MCF 10A (cell line): ENCODE measurements at regions not wholly inside any gene's neighbourhood (a gene's known extent, or its start where the extent isn't known, plus 50 kb on each side); places are given as distances from the start of the nearest gene placed in this dataset.
A peak's percentile ranks its signal among the peaks of the same experiment; 100 is the strongest.

Experiments
- BruUV-seq: library from RNA; stranded (reverse); fragments of 400-500 nt; replicated peaks from 2 replicates; lab custom pipeline; 2021; lab: Mats Ljungman, UMichigan
- CTCF ChIA-PET: fragments of 300-600 bp; sonication (Branson Sonifier 250); formaldehyde crosslinking; extraction: SDS; loops from one replicate; lab custom pipeline; 2021; ENCODE audit warnings: antibody characterized with exemption, inconsistent platforms; lab: Yijun Ruan, JAX
- POLR2A ChIA-PET: fragments of 300-600, 350-650 bp; sonication (Branson Sonifier 250); formaldehyde crosslinking; extraction: SDS; loops from one replicate; lab custom pipeline; 2020; ENCODE audit warnings: antibody characterized with exemption, inconsistent platforms; lab: Yijun Ruan, JAX
- DNase-seq: peaks from one replicate; pipeline ENCODE4 v3.0.0-alpha.2; 2018; ENCODE audit not compliant: unreplicated experiment
- H3K27ac Mint-ChIP-seq: one replicate; pipeline ENCODE4 v1.8.0; 2022; ENCODE audit warnings: mild to moderate bottlenecking, low read depth, mixed read lengths; ENCODE audit not compliant: unreplicated experiment
- H3K27me3 Mint-ChIP-seq: one replicate; pipeline ENCODE4 v1.8.0; 2022; ENCODE audit warnings: mixed read lengths; ENCODE audit not compliant: insufficient read depth, unreplicated experiment
- H3K36me3 Mint-ChIP-seq: one replicate; pipeline ENCODE4 v1.8.0; 2022; ENCODE audit warnings: mild to moderate bottlenecking, moderate library complexity, mixed read lengths; ENCODE audit not compliant: insufficient read depth, unreplicated experiment
- H3K4me1 Mint-ChIP-seq: one replicate; pipeline ENCODE4 v1.8.0; 2022; ENCODE audit warnings: mixed read lengths; ENCODE audit not compliant: insufficient read depth, unreplicated experiment
- H3K4me3 Mint-ChIP-seq: one replicate; pipeline ENCODE4 v1.8.0; 2022; ENCODE audit warnings: mild to moderate bottlenecking, moderate library complexity, mixed read lengths; ENCODE audit not compliant: unreplicated experiment
- H3K9me3 Mint-ChIP-seq: one replicate; pipeline ENCODE4 v1.8.0; 2022; ENCODE audit warnings: mixed read lengths; ENCODE audit not compliant: unreplicated experiment
- intact Hi-C: fragments of 100-400 bp; cut with micrococcal nuclease; formaldehyde crosslinking; loops from 2 replicates; pipeline ENCODE4 v1.14.1; 2022
- TF ChIP-seq, protein P1 (sequence below): fragments of 200-600 bp; IDR thresholded peaks from one replicate; pipeline ENCODE4 v1.8.0; 2022; ENCODE audit warnings: antibody characterized with exemption, mild to moderate bottlenecking; ENCODE audit not compliant: unreplicated experiment

GRCh38 chr1:90850181-90850897, 133.2 kb upstream of the BARHL2 start:
- TF ChIP-seq, protein P1, sequence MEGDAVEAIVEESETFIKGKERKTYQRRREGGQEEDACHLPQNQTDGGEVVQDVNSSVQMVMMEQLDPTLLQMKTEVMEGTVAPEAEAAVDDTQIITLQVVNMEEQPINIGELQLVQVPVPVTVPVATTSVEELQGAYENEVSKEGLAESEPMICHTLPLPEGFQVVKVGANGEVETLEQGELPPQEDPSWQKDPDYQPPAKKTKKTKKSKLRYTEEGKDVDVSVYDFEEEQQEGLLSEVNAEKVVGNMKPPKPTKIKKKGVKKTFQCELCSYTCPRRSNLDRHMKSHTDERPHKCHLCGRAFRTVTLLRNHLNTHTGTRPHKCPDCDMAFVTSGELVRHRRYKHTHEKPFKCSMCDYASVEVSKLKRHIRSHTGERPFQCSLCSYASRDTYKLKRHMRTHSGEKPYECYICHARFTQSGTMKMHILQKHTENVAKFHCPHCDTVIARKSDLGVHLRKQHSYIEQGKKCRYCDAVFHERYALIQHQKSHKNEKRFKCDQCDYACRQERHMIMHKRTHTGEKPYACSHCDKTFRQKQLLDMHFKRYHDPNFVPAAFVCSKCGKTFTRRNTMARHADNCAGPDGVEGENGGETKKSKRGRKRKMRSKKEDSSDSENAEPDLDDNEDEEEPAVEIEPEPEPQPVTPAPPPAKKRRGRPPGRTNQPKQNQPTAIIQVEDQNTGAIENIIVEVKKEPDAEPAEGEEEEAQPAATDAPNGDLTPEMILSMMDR: no peak
- POLR2A ChIA-PET: no interaction called here
- CTCF ChIA-PET: interaction anchor here (0.6 to 1.8 kb wide), 8 partner anchors 10 to 1069 kb away, joined by 3 to 4 read pairs (median 3); no protein-coding TSS in a partner anchor
- Mint-ChIP-seq H3K36me3 (peaks cover 6% of the 10 kb centered on the region), H3K4me3 (peak overlapping the region; percentile 65), H3K4me1 (no peaks in the 10 kb centered on the region), H3K9me3 (no peaks in the 10 kb centered on the region), H3K27ac (no peak overlapping the region), H3K27me3 (no peaks in the 10 kb centered on the region)
- DNase-seq: no peak
- intact Hi-C loops: loop anchor here (1.0 to 5.0 kb wide), 2 partner anchors 112 to 129 kb away; no protein-coding TSS in a partner anchor
- BruUV-seq: no TSS peak

DNA sequence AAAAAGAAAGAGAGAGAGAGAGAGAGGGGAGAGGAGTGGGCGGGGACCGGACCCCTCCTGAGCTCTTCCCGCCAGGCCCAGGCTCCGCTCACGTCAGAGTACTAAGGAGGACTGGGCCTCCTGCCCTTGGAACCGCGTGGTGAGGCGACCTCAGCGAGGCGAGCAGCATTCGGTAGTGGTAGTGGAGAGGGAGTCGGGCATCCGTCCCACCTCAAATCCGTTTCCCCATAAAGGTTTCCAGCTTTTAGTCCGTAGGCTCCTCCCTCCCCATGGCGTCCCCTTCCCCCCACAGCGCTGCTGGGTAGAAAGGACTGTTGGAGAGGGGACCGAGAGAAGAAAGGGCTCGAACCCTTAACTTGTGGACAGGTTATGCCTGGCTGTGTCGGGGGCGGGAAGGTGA, 124.4 kb upstream of the BARHL2 start:
- BruUV-seq: no TSS peak
- TF ChIP-seq, protein P1: no peak
- Mint-ChIP-seq H3K4me1 (no peaks in the 10 kb centered on the region), H3K9me3 (no peaks in the 10 kb centered on the region), H3K36me3 (no peaks in the 10 kb centered on the region), H3K27ac (no peak overlapping the region), H3K27me3 (no peaks in the 10 kb centered on the region), H3K4me3 (no peak overlapping the region)
- ChIA-PET CTCF (interaction anchor here (0.5 to 0.8 kb wide), 5 partner anchors 12 to 1474 kb away, joined by 3 to 4 read pairs (median 3); no protein-coding TSS in a partner anchor), POLR2A (interaction anchor here (0.7 kb wide), 1 partner anchor 666 kb away, joined by 3 read pairs; no protein-coding TSS in a partner anchor)
- intact Hi-C loops: no loop called here
- no peak for DNase-seq

GRCh38 chr1:90840352-90840751, 123.2 kb upstream of the BARHL2 start:
- H3K9me3 Mint-ChIP-seq: no peaks in the 10 kb centered on the region
- POLR2A ChIA-PET: no interaction called here
- H3K4me1 Mint-ChIP-seq: no peaks in the 10 kb centered on the region
- CTCF ChIA-PET: no interaction called here
- H3K27me3 Mint-ChIP-seq: no peaks in the 10 kb centered on the region
- no peak for DNase-seq
- TF ChIP-seq, protein P1: no peak
- no TSS peak for BruUV-seq
- H3K4me3 Mint-ChIP-seq: no peak overlapping the region
- no peak overlapping the region for H3K27ac Mint-ChIP-seq
- H3K36me3 Mint-ChIP-seq: no peaks in the 10 kb centered on the region
- intact Hi-C loops: no loop called here

DNA sequence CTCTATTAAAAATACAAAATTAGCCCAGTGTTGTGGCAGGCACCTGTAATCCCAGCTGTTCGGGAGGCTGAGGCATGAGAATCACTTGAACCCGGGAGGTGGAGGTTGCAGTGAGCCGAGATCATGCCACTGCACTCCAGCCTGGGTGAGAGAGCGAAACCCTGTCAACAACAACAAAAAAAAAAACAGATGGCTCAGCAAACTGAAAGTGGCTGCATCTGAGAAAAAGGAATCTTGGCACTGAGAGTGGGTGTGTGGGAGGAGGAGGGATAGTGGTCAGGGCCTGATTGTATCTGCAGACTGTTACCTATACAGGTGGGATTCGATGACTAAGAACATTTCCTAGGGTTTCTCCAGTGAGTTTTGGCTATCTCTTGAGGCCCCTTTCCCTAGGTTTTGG, 122.2 kb upstream of the BARHL2 start:
- Mint-ChIP-seq H3K36me3 (no peaks in the 10 kb centered on the region), H3K27ac (no peak overlapping the region), H3K4me1 (no peaks in the 10 kb centered on the region), H3K4me3 (no peak overlapping the region), H3K27me3 (peaks cover 5% of the 10 kb centered on the region), H3K9me3 (no peaks in the 10 kb centered on the region)
- no TSS peak for BruUV-seq
- TF ChIP-seq, protein P1: no peak
- DNase-seq: no peak
- ChIA-PET CTCF (no interaction called here), POLR2A (interaction anchor here (0.6 kb wide), 1 partner anchor 261 kb away, joined by 3 read pairs; no protein-coding TSS in a partner anchor)
- intact Hi-C loops: no loop called here
